Endothelial cell of hepatic sinusoid (primary cell): ENCODE measurements at regions not wholly inside any gene's neighbourhood (a gene's known extent, or its start where the extent isn't known, plus 50 kb on each side); places are given as distances from the start of the nearest gene placed in this dataset.

Source experiments
- in situ Hi-C: cut with HindIII; loops from 2 replicates; pipeline ENCODE4 v1.10.0; 2017; ENCODE audit warnings: low sequenced_read_pairs

- in situ Hi-C loops, result no loop called here
Measured at GRCh38 chr3:71865727-71866126, 80.8 kb upstream of the PROK2 start.

- in situ Hi-C loops, result no loop called here
Measured at GRCh38 chr3:71863563-71864190, 78.7 kb upstream of the PROK2 start.

- in situ Hi-C loops, result no loop called here
Measured at GRCh38 chr3:71862371-71863140, 77.6 kb upstream of the PROK2 start.

- in situ Hi-C loops, result no loop called here
Measured at GRCh38 chr3:71859123-71859519, 74.2 kb upstream of the PROK2 start.

- in situ Hi-C loops, result no loop called here
Measured at GRCh38 chr3:71858503-71859122, 73.7 kb upstream of the PROK2 start.

GRCh38 chr3:71857956-71858355 is 73.0 kb upstream of the PROK2 start:
- in situ Hi-C loops, result no loop called here

- in situ Hi-C loops, result no loop called here
Measured at GRCh38 chr3:71854706-71855105, 69.8 kb upstream of the PROK2 start.

- in situ Hi-C loops, result no loop called here
Measured at GRCh38 chr3:71854096-71854495, 69.1 kb upstream of the PROK2 start.

- in situ Hi-C loops, result no loop called here
Measured at GRCh38 chr3:71851878-71852277, 66.9 kb upstream of the PROK2 start.

- in situ Hi-C loops, result no loop called here
Measured at GRCh38 chr3:71850654-71851053, 65.7 kb upstream of the PROK2 start.

- in situ Hi-C loops, result loop anchor here (5.0 kb wide), 1 partner anchor 88 kb away; no protein-coding TSS in a partner anchor
Measured at GRCh38 chr3:71849681-71850080, 64.7 kb upstream of the PROK2 start.

- in situ Hi-C loops, result loop anchor here (5.0 kb wide), 1 partner anchor 90 kb away; no protein-coding TSS in a partner anchor
Measured at GRCh38 chr3:71847794-71848193, 62.8 kb upstream of the PROK2 start.

GRCh38 chr3:71846185-71846584 is 61.2 kb upstream of the PROK2 start:
- in situ Hi-C loops, result loop anchor here (5.0 kb wide), 1 partner anchor 91 kb away; no protein-coding TSS in a partner anchor

- in situ Hi-C loops, result no loop called here
Measured at GRCh38 chr3:71843071-71843470, 58.1 kb upstream of the PROK2 start.

GRCh38 chr3:71838406-71838805 is 53.5 kb upstream of the PROK2 start:
- in situ Hi-C loops, result no loop called here
